ENCODE measurements at regions not wholly inside any gene's neighbourhood (a gene's known extent, or its start where the extent isn't known, plus 50 kb on each side); places are given as distances from the start of the nearest gene placed in this dataset.

- Histone ChIP-seq H3K4me2 (ENCODE audit: low read length) (no peak overlapping the region), H3K4me3 (ENCODE audit: low read length) (no peak overlapping the region)
Observed at GRCh38 chr2:153780241-153780640, 91.5 kb upstream of the GALNT13 start.

DNA sequence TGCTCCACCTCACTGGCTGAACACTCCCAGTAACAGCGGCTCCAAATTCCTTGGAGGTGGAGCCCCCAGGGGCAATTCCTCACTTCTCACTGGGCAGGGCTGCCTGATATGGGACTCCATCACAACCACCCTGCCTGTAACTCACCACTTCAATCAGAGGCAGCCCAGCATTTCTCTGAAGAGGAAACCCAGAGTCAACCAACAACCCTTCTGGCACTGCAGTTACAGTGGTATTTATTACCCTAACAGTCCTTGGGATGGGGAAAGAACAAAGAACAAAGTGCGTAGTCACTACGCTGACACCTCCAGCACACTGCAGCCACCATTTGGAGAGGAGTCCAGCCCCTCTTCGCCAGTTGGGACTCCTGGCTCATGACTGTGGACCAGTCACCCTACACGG lies 85.7 kb upstream of the GALNT13 start:
- H3K9me3 ChIP-seq (ENCODE audit: low read length) = no peaks in the 10 kb centered on the region
- H3F3A ChIP-seq (ENCODE audit: insufficient read depth, low read length, poor library complexity, severe bottlenecking) = no peaks in the 10 kb centered on the region
- H3K27ac ChIP-seq (ENCODE audit: low read length) = no peak overlapping the region
- no peak overlapping the region for H3K4me2 ChIP-seq (ENCODE audit: low read length)
- H3K9ac ChIP-seq (ENCODE audit: low read length) = no peak overlapping the region
- no peak overlapping the region for H2AFZ ChIP-seq (ENCODE audit: low read depth, low read length)
- no peaks in the 10 kb centered on the region for H4K20me1 ChIP-seq (ENCODE audit: insufficient read depth)
- H3K4me3 ChIP-seq (ENCODE audit: low read length) = no peak overlapping the region
- no peaks in the 10 kb centered on the region for H3K36me3 ChIP-seq (ENCODE audit: insufficient read depth, low read length)
- H3K9me2 ChIP-seq (ENCODE audit: insufficient read depth, low read length) = no peaks in the 10 kb centered on the region
- no peaks in the 10 kb centered on the region for H3K27me3 ChIP-seq (ENCODE audit: insufficient read depth, low read depth, low read length)
- H3K79me2 ChIP-seq (replicated peaks; ENCODE audit: insufficient read depth, low read length) = no peaks in the 10 kb centered on the region
- TF ChIP-seq EZH2 (IDR thresholded peaks at IDR 0.05; ENCODE audit: borderline replicate concordance, insufficient read depth, low read length, poor library complexity, severe bottlenecking) (no peak), REST (IDR thresholded peaks at IDR 0.05; ENCODE audit: borderline replicate concordance) (no peak), MXI1 (conservative IDR thresholded peaks at IDR 0.05; ENCODE audit: poor library complexity, severe bottlenecking) (no peak), RAD21 (conservative IDR thresholded peaks at IDR 0.05) (no peak), TAF1 (IDR thresholded peaks at IDR 0.05; ENCODE audit: low read depth) (no peak), CTCF (IDR thresholded peaks at IDR 0.05; ENCODE audit: poor library complexity, severe bottlenecking) (no peak)

More at GRCh38 chr2:153780241-153780640, 91.5 kb upstream of the GALNT13 start:
- H2AFZ ChIP-seq (ENCODE audit: low read depth, low read length) = no peak overlapping the region
- no peak overlapping the region for H3K9ac ChIP-seq (ENCODE audit: low read length)
- no peaks in the 10 kb centered on the region for H4K20me1 ChIP-seq (ENCODE audit: insufficient read depth)
- H3K9me3 ChIP-seq (ENCODE audit: low read length) = no peaks in the 10 kb centered on the region
- H3K9me2 ChIP-seq (ENCODE audit: insufficient read depth, low read length) = no peaks in the 10 kb centered on the region
- H3K27ac ChIP-seq (ENCODE audit: low read length) = no peak overlapping the region
- H3K79me2 ChIP-seq (replicated peaks; ENCODE audit: insufficient read depth, low read length) = no peaks in the 10 kb centered on the region
- no peaks in the 10 kb centered on the region for H3K36me3 ChIP-seq (ENCODE audit: insufficient read depth, low read length)
- TF ChIP-seq POLR2AphosphoS5 (IDR thresholded peaks at IDR 0.05) (no peak), SMC3 (conservative IDR thresholded peaks at IDR 0.05; ENCODE audit: poor library complexity) (no peak), REST (IDR thresholded peaks at IDR 0.05; ENCODE audit: borderline replicate concordance) (no peak), EZH2 (IDR thresholded peaks at IDR 0.05; ENCODE audit: borderline replicate concordance, insufficient read depth, low read length, poor library complexity, severe bottlenecking) (no peak), TAF1 (IDR thresholded peaks at IDR 0.05; ENCODE audit: low read depth) (no peak), EP300 (conservative IDR thresholded peaks at IDR 0.05; ENCODE audit: poor library complexity, severe bottlenecking) (no peak), CTCF (IDR thresholded peaks at IDR 0.05; ENCODE audit: poor library complexity, severe bottlenecking) (no peak), MXI1 (conservative IDR thresholded peaks at IDR 0.05; ENCODE audit: poor library complexity, severe bottlenecking) (no peak), RAD21 (conservative IDR thresholded peaks at IDR 0.05) (no peak)
- H3K27me3 ChIP-seq (ENCODE audit: insufficient read depth, low read depth, low read length) = no peaks in the 10 kb centered on the region
- no peaks in the 10 kb centered on the region for H3F3A ChIP-seq (ENCODE audit: insufficient read depth, low read length, poor library complexity, severe bottlenecking)

All from neural cell (in vitro differentiated cells).